GM19043 (cell line): ENCODE measurements at regions not wholly inside any gene's neighbourhood (a gene's known extent, or its start where the extent isn't known, plus 50 kb on each side); places are given as distances from the start of the nearest gene placed in this dataset.
"Not testable (repeated sequence)": the region's sequence is repeated elsewhere in the genome, so short reads cannot be mapped to it uniquely, and the experiment has no call there.

Source experiments
- ATAC-seq: cut with Tn5 transposase; IDR thresholded peaks from one replicate; pipeline ENCODE4 v1.9.1; 2021; ENCODE audit warnings: low read depth; ENCODE audit not compliant: unreplicated experiment

DNA sequence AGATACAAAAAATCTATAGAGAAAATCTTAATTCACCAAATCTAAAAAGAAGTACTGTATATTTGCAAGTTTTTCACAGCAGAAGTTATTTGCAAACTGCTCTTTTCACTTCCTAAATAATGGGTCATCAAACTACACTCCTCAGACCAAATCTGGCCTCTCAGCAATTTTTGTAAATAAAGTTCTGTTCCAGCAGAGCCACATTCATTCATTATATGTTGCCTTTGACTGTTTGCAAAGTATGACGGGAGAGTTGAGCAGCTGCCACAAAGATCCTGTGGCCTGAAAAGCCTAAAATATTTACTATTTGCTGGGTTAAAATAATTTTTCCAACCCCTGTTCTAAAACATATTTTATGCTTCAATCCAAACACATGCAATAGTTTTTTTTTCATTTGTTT, 1222.3 kb upstream of the SEL1L start:
- ATAC-seq, result no peak

DNA sequence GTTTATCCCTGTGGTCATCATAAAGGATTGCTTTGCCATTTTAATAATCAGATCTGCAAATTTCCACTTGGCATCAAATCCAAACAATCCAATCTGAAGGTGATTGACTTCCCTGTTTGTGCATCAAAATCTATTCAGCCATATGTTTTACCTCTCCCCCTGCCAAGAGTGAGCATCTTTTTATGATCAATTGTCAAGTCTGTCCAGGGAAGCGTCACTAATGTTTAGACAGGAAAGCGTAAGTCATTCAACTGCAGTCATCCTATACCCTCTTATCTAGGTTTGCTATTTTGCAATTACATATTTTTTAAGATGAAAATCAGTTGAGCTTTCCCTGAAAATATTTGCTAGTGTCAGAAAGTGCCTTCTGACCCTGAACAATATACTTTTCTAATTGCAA, 1224.1 kb upstream of the SEL1L start:
- ATAC-seq, result no peak

DNA sequence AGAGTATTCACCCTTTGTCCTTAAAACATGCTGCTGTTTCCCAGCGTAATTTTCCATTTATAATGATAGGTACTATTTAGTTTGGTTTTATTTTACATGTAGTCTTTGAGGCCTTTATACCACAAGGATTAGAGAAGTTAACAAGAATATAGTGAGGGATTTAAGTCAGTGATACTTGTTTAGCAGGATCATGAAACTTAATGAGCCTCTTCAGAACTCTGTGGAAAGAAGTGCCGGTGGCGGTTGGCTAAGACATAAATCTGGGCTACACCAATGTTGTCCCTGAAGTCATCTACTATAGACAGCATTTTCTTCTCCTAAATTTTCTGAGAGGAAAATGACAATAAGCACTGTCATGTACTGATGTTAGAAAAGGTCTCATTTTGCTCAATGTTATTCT, 1226.0 kb upstream of the SEL1L start:
- no peak for ATAC-seq

DNA sequence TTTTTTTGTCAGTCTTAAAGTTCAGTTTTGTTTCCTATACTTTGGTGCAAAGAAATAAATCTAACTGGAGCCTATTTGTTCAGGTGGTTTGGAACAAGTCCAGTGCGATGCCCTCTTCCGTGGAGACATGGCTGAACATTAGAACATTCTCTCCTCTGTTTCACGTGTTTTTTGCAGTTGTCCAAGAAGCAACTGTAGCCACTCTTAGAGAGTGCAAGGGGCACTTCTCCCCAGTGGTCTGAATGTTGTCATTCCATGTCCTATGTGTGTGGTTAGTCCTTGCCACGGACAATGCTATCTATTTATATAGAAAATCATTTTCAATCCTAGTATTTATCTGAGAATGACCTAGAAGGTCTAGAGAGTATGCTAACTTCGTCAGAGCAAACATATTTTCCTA, 1232.5 kb upstream of the SEL1L start:
- no peak for ATAC-seq

DNA sequence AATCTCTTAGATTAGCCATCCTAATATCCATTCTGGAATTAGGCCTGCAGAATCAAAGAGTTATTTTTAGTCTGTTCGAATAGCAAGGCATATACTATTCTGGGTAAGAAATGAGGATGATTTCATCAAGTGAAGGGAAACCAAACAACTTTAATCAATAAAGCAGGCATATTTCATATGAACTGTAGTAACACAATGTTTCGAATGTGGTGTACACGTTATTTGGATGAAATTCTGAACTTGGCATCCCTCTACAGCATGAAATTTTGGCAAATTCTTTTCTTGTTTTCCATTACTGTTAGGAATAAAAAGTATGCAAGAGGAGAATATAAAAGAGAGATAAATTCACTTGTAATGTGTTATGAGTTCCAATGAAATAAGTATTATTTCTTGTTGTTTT, 1233.3 kb upstream of the SEL1L start:
- ATAC-seq, result no peak

DNA sequence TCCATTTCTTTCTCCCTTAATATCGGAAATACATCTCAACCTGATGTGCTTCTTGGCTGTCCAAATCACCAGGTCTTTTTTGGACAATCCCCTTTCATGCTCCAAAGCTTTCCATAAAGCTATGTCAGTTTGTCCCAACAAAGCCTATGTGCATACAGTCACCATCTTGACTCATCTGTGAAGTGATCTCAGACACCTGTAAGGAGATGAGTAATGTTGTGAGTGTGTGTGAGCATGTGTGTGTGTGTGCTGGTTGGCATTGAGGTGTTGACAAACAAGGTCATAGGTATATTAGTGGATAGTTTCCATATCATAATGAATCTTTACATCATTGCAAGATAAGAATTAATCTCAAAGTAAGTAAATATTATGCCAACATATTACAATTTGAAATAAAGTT, 1243.3 kb upstream of the SEL1L start:
- ATAC-seq, result no peak

DNA sequence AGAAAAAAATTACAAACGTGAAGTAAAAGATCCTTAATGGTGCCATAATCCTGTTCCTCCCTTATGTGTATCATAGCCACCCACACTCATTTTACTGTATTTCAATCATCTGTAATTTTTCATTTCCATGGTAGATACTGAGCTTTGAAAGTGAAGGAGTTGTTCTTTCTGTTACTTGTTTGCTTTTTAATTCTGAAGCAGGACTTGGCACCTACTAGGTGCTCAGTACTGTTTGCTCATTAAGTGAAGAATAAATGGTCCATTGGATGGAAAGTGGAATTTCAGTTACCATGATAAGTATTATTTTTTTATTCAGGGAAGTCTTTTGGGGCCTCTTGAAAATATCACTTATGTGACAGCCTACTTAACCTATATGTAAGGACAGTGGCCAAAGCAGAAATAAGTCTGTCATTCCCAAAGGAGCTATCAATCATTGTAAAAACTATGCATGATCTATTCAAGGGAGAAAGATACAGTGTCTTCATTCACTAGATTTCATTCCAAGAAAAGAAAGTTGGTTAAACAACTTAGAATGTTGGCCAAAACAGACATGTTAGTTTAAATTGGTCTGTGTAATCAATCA, 1244.4 kb upstream of the SEL1L start:
- ATAC-seq, result no peak

DNA sequence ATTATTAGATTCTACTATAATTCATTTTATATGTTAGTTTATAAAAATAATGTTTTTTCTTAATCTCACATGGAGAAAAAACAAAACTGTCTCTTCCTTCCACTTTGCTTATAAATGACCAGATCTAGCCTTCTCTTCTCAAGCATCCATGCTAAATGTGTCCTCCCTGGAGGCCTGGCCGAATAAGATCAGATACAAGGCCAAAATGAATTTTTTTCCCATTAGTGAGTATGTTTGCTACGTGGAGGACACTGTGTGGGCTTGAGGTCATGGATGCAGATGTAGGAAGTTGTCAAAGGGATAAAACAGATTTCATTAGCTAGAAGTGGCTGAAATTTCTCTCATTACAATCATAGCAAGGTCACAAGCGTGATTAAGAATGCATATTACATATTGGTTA, 1244.9 kb upstream of the SEL1L start:
- ATAC-seq, result no peak

DNA sequence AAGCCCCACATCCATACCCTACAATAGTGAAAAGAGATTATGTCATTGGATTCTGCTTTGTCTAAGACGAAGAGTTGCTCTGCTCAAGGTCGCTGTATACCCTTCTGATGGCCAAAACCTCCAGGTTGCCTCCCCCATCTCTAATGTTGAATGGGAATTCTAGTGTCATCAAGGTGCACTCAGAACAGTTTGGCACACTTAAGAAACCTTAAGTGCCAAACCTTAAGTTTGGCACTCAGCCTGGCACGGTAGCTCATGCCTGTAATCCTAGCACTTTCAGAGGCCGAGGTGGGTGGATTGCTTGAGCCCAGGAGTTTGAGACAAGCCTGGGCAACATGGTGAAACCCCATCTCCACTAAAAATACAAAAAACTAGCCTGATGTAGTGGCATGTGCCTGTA, 1245.6 kb upstream of the SEL1L start:
- no peak for ATAC-seq

DNA sequence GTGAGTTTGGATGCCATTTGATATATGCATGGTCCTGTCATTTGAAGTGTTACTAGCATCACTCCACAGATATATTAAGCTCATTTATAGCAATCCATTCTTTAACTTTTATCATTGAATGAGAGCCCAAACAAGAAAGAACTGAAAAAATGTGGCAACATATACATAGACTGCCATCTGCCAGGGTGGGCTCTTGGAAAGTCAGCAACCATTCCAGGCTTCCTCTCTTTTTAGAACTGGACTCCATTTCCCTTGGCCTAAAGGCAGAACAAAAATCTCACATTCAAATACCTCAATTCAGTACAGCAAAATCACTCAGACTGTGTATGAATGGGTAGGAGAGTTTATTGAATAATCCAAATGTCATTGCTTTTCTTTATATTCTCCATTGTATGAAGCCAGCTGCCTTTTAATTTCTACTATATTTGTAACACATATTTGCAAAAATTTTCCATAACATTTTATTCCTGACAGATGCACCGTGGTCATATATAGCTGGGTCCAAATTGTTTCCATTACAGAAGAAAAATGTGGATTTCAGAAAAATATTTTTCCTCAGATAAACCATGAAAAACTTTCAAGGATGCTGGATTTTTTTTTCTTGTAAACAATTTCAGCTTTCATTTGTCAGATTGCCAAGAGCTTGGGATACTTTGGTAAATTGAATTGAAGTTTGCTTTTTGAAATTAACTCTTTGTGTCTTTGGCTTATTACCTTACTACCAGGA, 1252.3 kb upstream of the SEL1L start:
- no peak for ATAC-seq

DNA sequence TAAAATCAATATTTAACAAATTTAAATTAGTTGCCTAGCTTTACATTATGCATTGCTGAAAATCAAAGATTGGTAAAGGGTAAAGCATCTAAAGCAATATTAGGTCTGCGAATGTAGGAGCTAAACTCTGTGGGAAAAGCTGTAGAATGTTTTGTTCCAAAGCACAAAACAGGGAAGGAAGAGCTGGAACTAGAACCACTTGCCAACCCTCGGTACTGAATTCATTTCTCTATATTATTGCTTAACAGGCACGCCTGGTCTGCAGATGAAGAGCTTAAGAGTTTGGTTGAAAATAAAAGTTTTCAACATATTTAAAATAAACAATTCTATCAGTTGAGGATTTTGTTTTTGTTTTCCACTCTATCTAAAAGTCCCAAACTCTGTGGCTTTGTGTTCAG, 1252.8 kb upstream of the SEL1L start:
- ATAC-seq, result no peak

DNA sequence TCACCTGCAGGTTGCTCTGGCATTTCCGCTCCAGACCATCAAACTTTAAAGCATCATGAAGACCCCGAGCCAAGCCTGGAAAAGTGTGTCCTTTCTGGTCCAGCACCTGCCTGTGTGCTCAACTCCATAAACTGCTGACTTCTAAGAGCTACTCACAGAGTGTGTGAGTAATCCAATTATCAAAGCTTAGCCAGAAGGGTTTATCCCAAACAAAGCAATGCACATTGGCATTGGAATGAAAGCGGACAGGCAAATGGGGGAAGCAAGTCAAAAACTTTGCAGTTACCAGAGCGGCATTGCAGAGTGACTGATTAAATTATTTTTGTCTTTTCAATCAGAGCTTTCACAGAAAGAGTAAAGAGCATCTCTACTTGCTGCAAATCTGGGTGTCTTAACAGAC, 1262.4 kb upstream of the SEL1L start:
- no peak for ATAC-seq

DNA sequence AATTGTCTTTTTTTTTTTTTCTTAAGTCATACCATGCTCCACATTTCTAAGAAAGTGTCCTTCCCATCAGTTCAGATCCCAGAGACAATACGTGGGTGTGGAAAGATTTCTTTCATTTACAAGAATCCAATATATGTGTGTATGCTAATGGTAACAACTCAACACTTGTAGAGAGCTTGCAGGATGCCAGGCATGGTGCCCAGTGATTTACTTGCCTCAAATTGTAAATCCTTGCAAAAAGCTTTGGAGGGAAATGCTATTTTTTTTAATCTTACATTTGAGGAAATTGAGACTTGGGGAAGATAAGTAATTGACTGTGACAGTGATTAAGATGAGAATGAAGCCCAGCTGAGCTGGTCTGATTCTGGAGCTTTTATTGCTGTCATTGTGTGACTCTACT, 1264.6 kb upstream of the SEL1L start:
- ATAC-seq, result no peak

DNA sequence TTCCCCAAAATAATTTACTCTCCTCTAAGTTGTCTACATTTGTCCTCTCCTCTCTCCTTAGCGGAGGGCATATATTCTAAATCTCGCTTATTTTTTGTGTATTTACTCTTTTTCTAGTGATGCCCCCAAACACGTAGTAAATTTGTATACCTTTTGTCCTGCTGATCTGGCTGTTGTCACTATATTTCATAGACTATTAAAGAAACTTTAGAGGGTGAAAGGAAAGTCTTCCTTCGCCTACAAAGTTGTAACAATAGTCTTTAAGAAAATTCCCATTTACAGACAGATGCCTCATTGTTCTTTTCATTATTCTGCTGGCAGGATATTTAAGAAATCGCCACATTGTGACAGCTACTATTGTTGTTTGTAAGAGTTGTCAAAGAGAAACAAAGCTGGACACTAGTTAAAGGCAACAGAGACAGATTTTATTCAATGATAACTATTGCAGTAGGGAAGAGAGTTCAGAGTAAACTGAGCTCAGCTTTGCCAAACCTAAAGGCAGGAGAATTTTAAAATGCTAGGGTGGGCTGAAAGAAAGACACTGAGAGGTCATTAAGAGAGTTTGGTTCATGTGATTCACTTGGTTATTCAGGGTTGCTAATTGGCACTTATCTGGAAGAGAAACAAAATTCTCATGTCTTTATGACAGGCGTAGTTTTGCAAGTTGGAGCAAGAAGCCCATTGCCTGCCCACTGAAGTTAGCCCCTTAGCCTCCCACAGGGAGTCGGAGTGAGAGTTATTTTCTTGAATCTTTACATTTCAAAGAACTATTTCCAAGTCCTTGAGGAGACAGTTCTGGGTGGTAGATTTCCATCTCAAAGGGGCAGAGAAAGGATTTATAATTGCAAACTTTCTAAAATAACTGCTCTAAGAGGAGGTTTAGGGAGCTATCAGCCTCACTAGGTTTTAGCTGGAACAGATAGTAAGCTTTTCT, 1272.5 kb upstream of the SEL1L start:
- ATAC-seq, result no peak

DNA sequence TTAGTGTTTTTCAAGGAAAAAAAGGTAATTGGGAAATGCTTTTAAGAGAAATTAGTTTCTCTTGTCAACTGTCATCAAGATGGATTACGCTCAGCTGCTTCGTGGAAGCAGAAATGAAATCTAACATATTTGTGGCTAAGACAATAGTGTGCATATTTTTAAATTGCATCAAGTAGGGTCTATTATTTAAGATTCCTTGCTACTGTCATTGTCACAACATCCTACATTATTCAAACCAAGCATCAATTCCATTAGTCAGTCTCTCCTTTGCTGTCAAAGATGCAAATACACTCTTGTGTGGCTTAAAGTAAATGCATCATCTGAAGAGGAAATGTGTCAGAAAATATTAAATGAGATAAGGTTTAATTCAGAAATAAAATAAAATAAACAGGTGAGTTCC, 1277.6 kb upstream of the SEL1L start:
- ATAC-seq, result no peak

DNA sequence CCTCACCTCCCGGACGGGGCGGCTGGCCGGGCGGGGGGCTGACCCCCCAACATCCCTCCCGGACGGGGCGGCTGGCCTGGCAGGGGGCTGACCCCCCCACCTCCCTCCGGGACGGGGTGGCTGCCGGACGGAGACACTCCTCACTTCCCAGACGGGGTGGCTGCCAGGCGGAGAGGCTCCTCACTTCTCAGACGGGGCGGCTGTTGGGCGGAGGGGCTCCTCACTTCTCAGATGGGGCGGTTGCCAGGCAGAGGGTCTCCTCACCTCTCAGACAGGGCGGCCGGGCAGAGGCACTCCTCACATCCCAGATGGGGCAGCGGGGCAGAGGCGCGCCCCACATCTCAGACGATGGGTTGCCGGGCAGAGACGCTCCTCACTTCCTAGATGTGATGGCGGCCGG, 1280.7 kb upstream of the SEL1L start:
- not testable (repeated sequence) for ATAC-seq

DNA sequence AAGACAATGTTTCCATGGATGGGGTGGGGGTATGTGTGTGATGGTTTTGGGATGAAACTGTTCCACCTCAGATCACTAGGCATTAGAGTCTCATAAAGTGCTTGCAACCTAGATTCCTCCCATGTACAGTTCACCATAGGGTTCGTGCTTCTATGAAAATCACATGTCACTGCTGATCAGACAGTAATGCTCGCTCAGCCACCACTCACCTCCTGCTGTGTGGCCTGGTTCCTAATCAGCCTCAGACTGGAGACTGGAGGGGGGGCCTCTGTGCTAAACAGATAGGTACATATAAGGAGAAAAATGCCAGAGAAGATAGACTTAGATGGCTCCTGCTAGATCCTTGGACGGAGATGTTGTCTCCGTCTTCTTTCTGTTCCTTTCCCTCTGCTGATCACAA, 1296.9 kb upstream of the SEL1L start:
- no peak for ATAC-seq

DNA sequence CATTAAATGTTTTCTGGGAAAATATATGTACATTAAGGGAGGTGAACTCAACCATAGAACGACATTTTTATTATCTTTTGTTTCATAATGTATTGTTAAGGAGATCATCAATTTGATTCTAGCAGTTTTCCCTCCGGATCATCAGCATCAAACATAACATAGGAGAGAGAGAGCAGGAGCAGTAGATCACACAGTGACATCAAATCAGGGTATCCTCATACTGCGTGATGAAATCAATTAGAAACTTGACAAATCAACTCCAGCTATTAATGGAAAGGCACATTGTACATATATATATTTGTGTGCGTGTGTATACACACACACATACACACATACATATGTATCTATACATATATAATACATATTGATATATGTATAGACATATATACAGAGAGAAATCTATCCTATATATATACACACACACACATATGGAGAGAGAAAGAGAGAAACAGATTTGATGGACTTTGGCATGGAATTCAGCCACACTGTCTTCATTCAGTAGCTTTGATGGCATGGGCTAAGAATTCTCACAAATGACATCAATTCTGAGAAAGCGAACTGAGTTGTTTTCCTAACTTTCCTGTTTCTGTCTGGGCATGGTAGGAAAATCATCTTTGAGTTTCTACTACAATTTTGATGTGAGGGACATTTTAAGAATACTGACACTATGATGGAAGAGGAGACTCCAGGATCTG, 1302.8 kb upstream of the SEL1L start:
- no peak for ATAC-seq

DNA sequence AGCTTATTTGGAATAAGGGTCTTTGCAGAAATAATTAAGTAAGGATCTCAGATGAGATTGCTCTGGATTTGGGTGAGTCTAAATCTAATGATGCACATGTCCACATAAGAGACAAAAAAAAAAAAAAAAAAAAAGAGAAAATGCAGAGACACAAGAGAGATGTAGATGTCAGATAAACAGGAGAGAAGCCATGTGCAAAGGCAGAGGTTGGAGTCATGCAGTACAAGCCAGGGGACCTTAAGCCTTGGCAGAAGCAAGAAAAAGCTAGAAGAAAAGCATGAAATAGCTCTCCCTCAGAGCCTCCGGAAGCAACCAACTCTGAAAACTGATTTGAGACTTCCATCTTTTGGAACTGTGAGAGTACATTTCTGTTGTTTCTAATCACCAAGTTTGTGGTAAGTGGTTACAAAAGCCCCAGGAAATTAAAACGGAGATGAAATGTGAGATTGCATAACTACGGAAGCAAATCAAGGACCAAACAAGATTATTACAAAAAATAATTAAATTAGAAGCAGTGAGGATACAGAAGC, 1304.0 kb upstream of the SEL1L start:
- ATAC-seq, result no peak

DNA sequence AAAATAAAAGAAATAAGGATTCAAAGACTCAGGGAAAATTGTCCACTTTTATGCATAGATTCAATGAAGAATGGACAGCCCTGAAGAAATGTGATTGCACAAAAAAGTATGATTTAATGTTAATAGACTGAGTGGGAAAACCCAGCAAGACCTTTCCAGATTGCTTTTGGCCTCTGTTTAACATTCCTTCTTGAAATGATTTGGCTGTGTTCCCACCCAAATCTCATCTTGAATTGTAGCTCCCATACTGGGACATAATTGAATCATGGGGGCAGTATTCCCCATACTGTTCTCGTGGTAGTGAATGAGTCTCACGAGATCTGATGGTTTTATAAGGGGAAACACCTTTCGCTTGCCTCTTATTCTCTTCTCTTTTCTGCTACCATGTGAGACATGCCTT, 1316.9 kb upstream of the SEL1L start:
- no peak for ATAC-seq

DNA sequence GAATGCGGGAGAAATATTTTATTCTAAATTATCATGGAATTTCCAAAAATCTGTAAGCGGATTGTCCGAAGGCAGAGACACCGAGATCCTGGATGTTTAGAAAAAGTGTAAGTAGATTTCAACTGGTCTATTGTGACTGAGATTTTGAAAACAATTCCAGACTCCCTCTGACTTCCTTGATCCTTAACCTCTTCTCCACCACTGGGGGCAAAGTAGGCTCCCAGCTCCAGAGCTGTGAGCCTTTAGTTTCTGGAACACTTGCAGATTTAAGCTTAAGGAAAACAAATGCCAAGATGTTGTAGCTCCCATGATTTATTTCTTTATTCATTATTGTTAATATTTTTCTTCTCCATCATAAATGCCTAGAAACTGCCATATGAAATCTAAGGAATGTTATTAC, 1320.5 kb upstream of the SEL1L start:
- ATAC-seq, result no peak
